ENCODE measurements at regions not wholly inside any gene's neighbourhood (a gene's known extent, or its start where the extent isn't known, plus 50 kb on each side); places are given as distances from the start of the nearest gene placed in this dataset.

GRCh38 chr2:204299766-204300165 lies 245.5 kb upstream of the PARD3B start (continued):
- TF ChIP-seq REST (IDR thresholded peaks at IDR 0.05; ENCODE audit: unreplicated experiment), result no peak
- TF ChIP-seq JUNB (IDR thresholded peaks at IDR 0.05; ENCODE audit: unreplicated experiment), result no peak
- TF ChIP-seq EZH2phosphoT487 (IDR thresholded peaks at IDR 0.05; ENCODE audit: unreplicated experiment), result no peak
- TF ChIP-seq ZNF331 (CRISPR knock-in tag; IDR thresholded peaks at IDR 0.05; ENCODE audit: low read depth), result no peak
- no peak for TF ChIP-seq NANOG (IDR thresholded peaks at IDR 0.05; ENCODE audit: borderline replicate concordance)
- no peak for TF ChIP-seq CTCF (conservative IDR thresholded peaks at IDR 0.05; ENCODE audit: low read depth in 2 of 2)
- TF ChIP-seq POLR2AphosphoS5 (IDR thresholded peaks at IDR 0.05; ENCODE audit: low read depth), result no peak
- no peak for TF ChIP-seq ZNF114 (CRISPR knock-in tag; IDR thresholded peaks at IDR 0.05)
- TF ChIP-seq EZH2 (IDR thresholded peaks at IDR 0.05; ENCODE audit: low read depth, unreplicated experiment), result no peak
- TF ChIP-seq CREB1 (CRISPR knock-in tag; IDR thresholded peaks at IDR 0.05; ENCODE audit: low read depth), result no peak

GRCh38 chr2:204306667-204307066 lies 238.6 kb upstream of the PARD3B start:
- no peak overlapping the region for H3K4me3 Mint-ChIP-seq
- Histone ChIP-seq H3K27ac (ENCODE audit: low read depth) (no peak overlapping the region), H3K4me1 (ENCODE audit: insufficient read depth) (no peaks in the 10 kb centered on the region), H3F3A (replicated peaks; ENCODE audit: low read depth) (no peaks in the 10 kb centered on the region), H3K36me3 (ENCODE audit: insufficient read depth) (no peaks in the 10 kb centered on the region), H3K79me2 (replicated peaks; ENCODE audit: insufficient read depth) (no peaks in the 10 kb centered on the region), H3K4me2 (no peak overlapping the region), H3K27me3 (ENCODE audit: insufficient read depth) (no peaks in the 10 kb centered on the region), H3K9me2 (ENCODE audit: insufficient read depth) (no peaks in the 10 kb centered on the region; the same call in 1 of the 2 replicates), H3K4me3 (no peak overlapping the region), H4K20me1 (replicated peaks; ENCODE audit: insufficient read depth) (no peaks in the 10 kb centered on the region), H2AFZ (no peak overlapping the region)
- ATAC-seq, result no peak
- no peak for DNase-seq (ENCODE audit: low spot score)
- H3K27ac Mint-ChIP-seq, result no peak overlapping the region
- no peaks in the 10 kb centered on the region for H3K36me3 Mint-ChIP-seq (ENCODE audit: low read depth)
- H3K27me3 Mint-ChIP-seq (ENCODE audit: insufficient read depth, low read depth, poor library complexity), result no peaks in the 10 kb centered on the region
- TF ChIP-seq NANOG (IDR thresholded peaks at IDR 0.05; ENCODE audit: borderline replicate concordance) (no peak), REST (IDR thresholded peaks at IDR 0.05; ENCODE audit: unreplicated experiment) (no peak), EZH2 (IDR thresholded peaks at IDR 0.05; ENCODE audit: low read depth, unreplicated experiment) (no peak), EZH2phosphoT487 (IDR thresholded peaks at IDR 0.05; ENCODE audit: unreplicated experiment) (no peak)
- no peaks in the 10 kb centered on the region for H3K9me3 Mint-ChIP-seq
- peaks cover 6% of the 10 kb centered on the region; the same call in 2 of the 3 replicates for H3K4me1 Mint-ChIP-seq

Measured in GM23338 (cell line).